Epithelial cell of proximal tubule (primary cell): ENCODE measurements at regions not wholly inside any gene's neighbourhood (a gene's known extent, or its start where the extent isn't known, plus 50 kb on each side); places are given as distances from the start of the nearest gene placed in this dataset.

Source experiments
- DNase-seq: peaks from one replicate; pipeline ENCODE4 v3.0.0-alpha.2; 2011; ENCODE audit warnings: low read depth
- H3K4me3 ChIP-seq: 2 replicates; pipeline ENCODE4 v1.5.1; 2011; ENCODE audit warnings: low read depth, mild to moderate bottlenecking, low read length
- TF ChIP-seq, protein P1 (sequence below): conservative IDR thresholded peaks from 2 replicates; pipeline ENCODE4 v1.5.1; 2012; ENCODE audit warnings: low read depth, mild to moderate bottlenecking, low read length

GRCh38 chr13:76472916-76473315 is 413.3 kb downstream of the KCTD12 start:
- TF ChIP-seq, protein P1, sequence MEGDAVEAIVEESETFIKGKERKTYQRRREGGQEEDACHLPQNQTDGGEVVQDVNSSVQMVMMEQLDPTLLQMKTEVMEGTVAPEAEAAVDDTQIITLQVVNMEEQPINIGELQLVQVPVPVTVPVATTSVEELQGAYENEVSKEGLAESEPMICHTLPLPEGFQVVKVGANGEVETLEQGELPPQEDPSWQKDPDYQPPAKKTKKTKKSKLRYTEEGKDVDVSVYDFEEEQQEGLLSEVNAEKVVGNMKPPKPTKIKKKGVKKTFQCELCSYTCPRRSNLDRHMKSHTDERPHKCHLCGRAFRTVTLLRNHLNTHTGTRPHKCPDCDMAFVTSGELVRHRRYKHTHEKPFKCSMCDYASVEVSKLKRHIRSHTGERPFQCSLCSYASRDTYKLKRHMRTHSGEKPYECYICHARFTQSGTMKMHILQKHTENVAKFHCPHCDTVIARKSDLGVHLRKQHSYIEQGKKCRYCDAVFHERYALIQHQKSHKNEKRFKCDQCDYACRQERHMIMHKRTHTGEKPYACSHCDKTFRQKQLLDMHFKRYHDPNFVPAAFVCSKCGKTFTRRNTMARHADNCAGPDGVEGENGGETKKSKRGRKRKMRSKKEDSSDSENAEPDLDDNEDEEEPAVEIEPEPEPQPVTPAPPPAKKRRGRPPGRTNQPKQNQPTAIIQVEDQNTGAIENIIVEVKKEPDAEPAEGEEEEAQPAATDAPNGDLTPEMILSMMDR, result no peak
- no peak overlapping the region for H3K4me3 ChIP-seq
- DNase-seq, result no peak

- TF ChIP-seq, protein P1, result no peak
- no peak overlapping the region for H3K4me3 ChIP-seq
- DNase-seq, result no peak
These were observed 414.7 kb downstream of the KCTD12 start for GRCh38 chr13:76471486-76471885.

- no peak for DNase-seq
- TF ChIP-seq, protein P1, result no peak
- no peak overlapping the region for H3K4me3 ChIP-seq
These were observed 415.2 kb downstream of the KCTD12 start for GRCh38 chr13:76470991-76471390.

- DNase-seq, result no peak
- TF ChIP-seq, protein P1, result no peak
These were observed 420.2 kb downstream of the KCTD12 start for GRCh38 chr13:76466043-76466442.

GRCh38 chr13:76463314-76463713 is 422.9 kb downstream of the KCTD12 start:
- H3K4me3 ChIP-seq, result no peak overlapping the region
- TF ChIP-seq, protein P1, result no peak
- no peak for DNase-seq

More at GRCh38 chr13:76466043-76466442, 420.2 kb downstream of the KCTD12 start:
- no peak overlapping the region for H3K4me3 ChIP-seq

GRCh38 chr13:76461999-76462398 is 424.2 kb downstream of the KCTD12 start:
- TF ChIP-seq, protein P1, result no peak
- no peak for DNase-seq
- no peak overlapping the region for H3K4me3 ChIP-seq

DNA sequence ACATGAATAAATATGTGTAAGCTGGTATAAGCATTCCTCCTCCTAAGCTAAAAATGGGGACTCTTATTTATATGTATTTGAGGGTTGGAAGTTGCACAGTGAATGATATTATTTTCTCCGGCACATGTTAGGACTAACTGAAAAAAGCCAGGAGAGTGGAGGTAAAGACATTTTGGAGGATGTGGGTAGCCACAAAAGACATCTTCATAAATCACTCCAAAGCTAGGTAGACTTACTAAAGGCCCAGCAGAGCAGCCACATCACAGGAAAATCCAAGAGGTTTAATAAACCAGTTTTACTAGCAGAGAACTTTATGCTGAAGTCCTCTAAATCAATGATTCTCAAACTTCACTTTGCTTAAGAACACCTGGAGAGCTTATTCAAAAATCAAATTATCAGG is 424.7 kb downstream of the KCTD12 start:
- TF ChIP-seq, protein P1, result no peak
- no peak for DNase-seq
- H3K4me3 ChIP-seq, result no peak overlapping the region
